HG03432 (cell line): ENCODE measurements at regions not wholly inside any gene's neighbourhood (a gene's known extent, or its start where the extent isn't known, plus 50 kb on each side); places are given as distances from the start of the nearest gene placed in this dataset.

ENCODE experiments used
- ATAC-seq: cut with Tn5 transposase; IDR thresholded peaks from one replicate; pipeline ENCODE4 v1.9.1; 2021; ENCODE audit warnings: mild to moderate bottlenecking, moderate library complexity; ENCODE audit not compliant: unreplicated experiment

GRCh38 chr2:122999821-123000220 lies 1025.3 kb upstream of the CNTNAP5 start:
- no peak for ATAC-seq

GRCh38 chr2:123002660-123003248 lies 1022.3 kb upstream of the CNTNAP5 start:
- ATAC-seq: no peak

GRCh38 chr2:123015186-123015585 lies 1009.9 kb upstream of the CNTNAP5 start:
- no peak for ATAC-seq

- ATAC-seq: no peak
Observed at GRCh38 chr2:123035541-123035940, 989.5 kb upstream of the CNTNAP5 start.

- no peak for ATAC-seq
Observed at GRCh38 chr2:123036300-123036699, 988.8 kb upstream of the CNTNAP5 start.

- no peak for ATAC-seq
Observed at GRCh38 chr2:123040506-123040905, 984.6 kb upstream of the CNTNAP5 start.

GRCh38 chr2:123043458-123043857 lies 981.6 kb upstream of the CNTNAP5 start:
- ATAC-seq: no peak

GRCh38 chr2:123045713-123046112 lies 979.4 kb upstream of the CNTNAP5 start:
- ATAC-seq: no peak

- no peak for ATAC-seq
Observed at GRCh38 chr2:123047186-123047585, 977.9 kb upstream of the CNTNAP5 start.

- no peak for ATAC-seq
Observed at GRCh38 chr2:123051136-123051535, 974.0 kb upstream of the CNTNAP5 start.

- ATAC-seq: no peak
Observed at GRCh38 chr2:123061534-123061933, 963.6 kb upstream of the CNTNAP5 start.

- no peak for ATAC-seq
Observed at GRCh38 chr2:123073371-123073770, 951.7 kb upstream of the CNTNAP5 start.

- ATAC-seq: no peak
Observed at GRCh38 chr2:123073956-123074355, 951.1 kb upstream of the CNTNAP5 start.

- ATAC-seq: no peak
Observed at GRCh38 chr2:123077101-123077500, 948.0 kb upstream of the CNTNAP5 start.

- ATAC-seq: no peak
Observed at GRCh38 chr2:123080331-123080730, 944.8 kb upstream of the CNTNAP5 start.

- no peak for ATAC-seq
Observed at GRCh38 chr2:123085484-123085883, 939.6 kb upstream of the CNTNAP5 start.

- ATAC-seq: no peak
Observed at GRCh38 chr2:123086613-123087385, 938.3 kb upstream of the CNTNAP5 start.

- ATAC-seq: no peak
Observed at GRCh38 chr2:123091471-123091870, 933.6 kb upstream of the CNTNAP5 start.

- ATAC-seq: no peak
Observed at GRCh38 chr2:123093199-123093598, 931.9 kb upstream of the CNTNAP5 start.

GRCh38 chr2:123095219-123095835 lies 929.8 kb upstream of the CNTNAP5 start:
- ATAC-seq: no peak

- no peak for ATAC-seq
Observed at GRCh38 chr2:123098619-123099018, 926.5 kb upstream of the CNTNAP5 start.

GRCh38 chr2:123101434-123101833 lies 923.7 kb upstream of the CNTNAP5 start:
- no peak for ATAC-seq
